HG02571 (cell line): ENCODE measurements at regions not wholly inside any gene's neighbourhood (a gene's known extent, or its start where the extent isn't known, plus 50 kb on each side); places are given as distances from the start of the nearest gene placed in this dataset.
"Not testable (repeated sequence)": the region's sequence is repeated elsewhere in the genome, so short reads cannot be mapped to it uniquely, and the experiment has no call there.

ENCODE experiments used
- ATAC-seq: cut with Tn5 transposase; IDR thresholded peaks from one replicate; pipeline ENCODE4 v1.9.1; 2021; ENCODE audit warnings: mild to moderate bottlenecking, moderate library complexity; ENCODE audit not compliant: unreplicated experiment

DNA sequence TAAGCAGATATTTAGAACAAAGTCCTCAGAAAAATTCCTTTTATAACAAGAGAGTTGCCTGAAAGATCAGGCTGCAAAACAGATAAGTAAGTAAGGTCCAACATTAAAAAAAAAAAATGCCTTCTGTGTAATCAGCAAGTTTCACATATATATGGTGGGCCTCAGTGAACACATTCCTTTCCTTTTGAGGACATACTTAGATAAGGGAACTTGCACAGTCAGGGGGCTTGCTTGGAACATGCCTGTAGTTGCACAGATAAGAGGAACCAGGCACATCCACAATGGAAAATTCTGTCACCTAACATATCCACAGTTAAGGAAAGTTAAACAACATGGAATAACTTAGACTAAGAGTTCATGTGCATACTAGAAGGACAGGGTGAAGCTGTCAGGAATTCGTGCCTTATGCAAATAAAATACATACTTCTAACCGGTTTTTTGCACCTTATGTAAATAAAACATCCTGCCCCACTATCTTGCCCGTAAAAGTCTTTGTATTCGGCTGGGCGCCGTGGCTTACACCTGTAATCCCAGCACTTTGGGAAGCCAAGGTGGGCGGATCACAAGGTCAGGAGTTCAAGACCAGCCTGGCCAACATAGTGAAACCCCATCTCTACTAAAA lies 257.3 kb downstream of the ZNF33B start:
- ATAC-seq, result no peak

- ATAC-seq, result peak; percentile 93
Observed at GRCh38 chr10:42367532-42368230, 270.7 kb downstream of the ZNF33B start.

GRCh38 chr10:42351745-42352144 lies 286.6 kb downstream of the ZNF33B start:
- no peak for ATAC-seq

GRCh38 chr10:42336593-42337337 lies 301.6 kb downstream of the ZNF33B start:
- not testable (repeated sequence) for ATAC-seq

DNA sequence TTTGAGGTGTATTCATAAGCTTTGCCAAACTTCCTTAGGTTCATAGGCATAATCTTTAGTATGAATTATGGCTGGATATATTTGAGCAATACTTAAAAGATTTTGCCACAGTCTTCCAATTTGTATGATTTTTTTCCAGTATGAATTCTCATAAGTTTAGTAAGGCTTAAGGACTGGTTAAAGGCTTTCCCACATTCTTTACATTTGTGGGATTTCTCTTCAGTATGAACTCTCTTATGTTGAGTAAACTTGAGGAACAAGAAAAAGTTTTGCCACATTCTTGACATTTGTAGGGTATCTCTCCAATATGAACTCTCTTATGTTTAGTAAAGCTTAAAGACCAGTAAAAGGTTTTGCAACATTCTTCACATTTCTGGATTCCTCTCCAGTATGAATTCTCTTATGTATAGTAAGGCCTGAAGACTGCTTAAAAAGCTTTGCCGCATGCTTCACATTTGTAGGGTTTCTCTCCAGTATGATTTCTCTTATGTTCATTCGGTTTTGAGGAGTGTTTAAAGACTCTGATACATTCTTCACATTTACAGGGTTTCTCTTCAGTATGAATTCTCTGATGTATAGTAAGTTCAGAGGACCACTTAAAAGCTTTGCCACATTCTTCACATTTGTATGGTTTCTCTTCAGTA lies 302.6 kb downstream of the ZNF33B start:
- not testable (repeated sequence) for ATAC-seq

DNA sequence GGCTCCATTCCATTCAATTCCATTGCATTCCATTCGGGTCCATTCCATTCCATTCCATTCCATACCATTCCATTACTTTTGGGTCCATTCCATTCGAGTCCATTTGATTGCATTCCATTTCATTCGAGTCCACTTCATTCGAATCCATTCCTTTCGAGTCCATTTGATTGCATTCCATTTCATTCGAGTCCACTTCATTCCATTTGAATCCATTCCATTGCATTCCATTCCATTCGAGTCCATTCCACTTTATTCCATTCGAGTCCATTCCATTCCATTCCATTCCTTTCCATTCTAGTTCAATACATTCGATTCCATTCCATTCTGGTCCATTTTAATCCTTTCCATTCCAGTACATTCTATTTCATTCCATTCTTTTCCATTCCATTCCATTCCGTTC lies 334.0 kb downstream of the ZNF33B start:
- ATAC-seq, result no peak

DNA sequence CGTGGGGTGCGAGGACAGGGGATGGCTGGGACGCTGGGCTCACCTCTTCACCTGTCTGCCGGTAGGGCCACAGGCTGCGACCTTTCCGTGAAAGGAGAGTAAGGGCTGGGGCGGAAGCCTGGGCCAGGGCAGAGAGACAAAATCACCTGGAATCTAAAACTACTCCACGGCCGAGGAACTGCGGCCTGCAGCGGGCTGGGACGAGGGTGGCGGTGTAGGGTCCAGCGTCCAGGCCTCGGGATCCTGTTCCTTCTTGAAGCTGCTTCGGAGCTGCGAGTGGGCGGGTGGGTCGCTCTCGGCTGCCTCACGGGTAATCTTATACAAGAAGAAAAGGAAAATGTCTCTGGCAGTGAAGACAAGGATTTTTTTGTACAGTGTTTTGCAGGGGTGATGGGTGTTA lies 356.5 kb downstream of the ZNF33B start:
- not testable (repeated sequence) for ATAC-seq

GRCh38 chr10:42269788-42270187 lies 368.6 kb downstream of the ZNF33B start:
- ATAC-seq, result not testable (repeated sequence)

- ATAC-seq, result not testable (repeated sequence)
Observed at GRCh38 chr10:42263259-42263658, 375.1 kb downstream of the ZNF33B start.

DNA sequence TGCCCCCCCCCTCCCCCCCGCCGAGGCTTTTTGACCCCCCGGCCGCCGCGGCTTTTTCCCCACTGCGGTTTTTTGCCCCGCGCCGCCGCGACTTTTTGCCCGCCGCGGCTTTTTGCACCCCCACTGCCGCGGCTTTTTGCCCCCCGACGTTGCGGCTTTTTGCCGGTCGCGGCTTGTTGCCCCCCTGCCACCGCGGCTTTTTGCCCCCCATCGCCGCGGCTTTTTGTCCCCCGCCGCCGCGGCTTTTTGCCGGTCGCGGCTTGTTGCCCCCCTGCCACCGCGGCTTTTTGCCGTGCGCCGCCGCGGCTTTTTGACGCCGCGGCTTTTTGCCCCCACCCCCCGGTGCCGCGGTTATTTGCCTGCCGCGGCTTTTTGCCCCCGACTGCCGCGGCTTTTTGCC lies 395.4 kb downstream of the ZNF33B start:
- ATAC-seq, result not testable (repeated sequence)

DNA sequence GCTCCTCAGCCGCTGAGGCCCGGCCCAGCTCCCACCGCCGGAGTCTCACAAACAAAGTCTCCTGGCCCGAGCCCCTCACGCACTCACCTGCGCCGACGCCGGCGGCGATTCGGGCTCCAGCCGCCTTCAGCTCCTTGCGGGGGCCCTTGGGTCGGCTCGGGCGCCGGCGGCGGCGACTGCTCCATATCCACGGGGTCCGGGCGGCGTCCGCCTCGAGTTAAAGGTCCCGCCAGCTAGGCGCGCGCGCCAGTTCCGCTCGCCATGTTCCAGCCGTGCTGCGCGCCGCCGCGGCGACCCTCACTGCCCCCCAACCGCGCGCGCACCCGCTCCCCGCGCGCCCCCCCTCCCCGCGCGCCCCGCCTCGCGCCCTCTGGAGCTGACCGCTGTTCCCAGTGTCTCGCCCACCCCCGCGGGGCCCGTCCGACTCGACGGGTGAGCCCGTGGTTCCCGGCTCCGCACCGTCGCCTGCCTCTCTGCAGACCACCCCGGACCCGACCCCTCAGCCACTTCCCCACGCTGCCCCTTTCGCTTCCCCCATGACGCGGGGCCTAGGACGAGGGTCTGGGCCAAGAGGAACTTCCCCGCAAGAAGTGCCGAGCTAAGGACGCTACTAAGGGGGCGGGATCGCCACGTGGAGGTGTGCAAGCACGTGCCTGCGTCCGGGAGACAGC lies 396.1 kb downstream of the ZNF33B start:
- no peak for ATAC-seq

DNA sequence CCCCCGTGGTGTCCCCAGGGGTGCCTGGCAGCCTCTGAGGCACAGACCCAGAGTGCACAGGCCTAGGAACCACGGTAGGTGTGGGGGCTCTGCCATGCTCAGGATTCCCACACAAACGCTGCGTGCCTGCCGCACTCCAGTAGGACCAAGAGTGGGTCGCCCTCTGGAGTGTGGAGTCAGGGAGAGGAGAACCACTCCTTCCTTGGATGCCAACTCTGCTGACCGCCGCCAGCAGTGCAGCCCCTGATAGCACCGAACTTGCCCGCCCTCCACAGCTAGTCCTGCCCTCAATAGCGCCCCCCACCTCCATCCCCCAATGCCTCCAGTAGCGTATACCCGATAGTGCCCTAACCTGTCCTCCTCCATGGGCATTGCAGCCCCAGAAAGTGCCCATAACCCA lies 402.0 kb downstream of the ZNF33B start:
- not testable (repeated sequence) for ATAC-seq

- not testable (repeated sequence) for ATAC-seq
Observed at GRCh38 chr10:42235736-42236135, 402.6 kb downstream of the ZNF33B start.

DNA sequence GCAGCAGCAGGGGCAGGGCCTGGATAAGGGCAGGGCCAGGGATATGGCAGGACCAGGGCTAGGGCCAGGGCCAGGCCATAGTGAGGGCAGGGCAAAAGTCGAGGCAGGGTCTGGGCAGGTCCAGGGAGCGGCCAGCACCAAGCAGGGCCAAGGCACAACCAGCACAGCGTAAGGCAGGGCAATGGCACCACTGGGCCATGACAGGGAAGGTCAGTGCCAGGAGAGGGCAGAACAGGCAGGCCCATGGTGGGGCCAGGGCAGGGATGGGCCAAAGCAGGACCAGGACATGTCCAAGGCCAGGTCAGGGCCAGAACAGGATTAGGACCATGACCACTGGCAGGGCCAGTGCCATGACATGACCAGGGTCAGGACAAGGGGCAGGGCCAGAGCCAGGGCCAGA lies 403.1 kb downstream of the ZNF33B start:
- ATAC-seq, result not testable (repeated sequence)

DNA sequence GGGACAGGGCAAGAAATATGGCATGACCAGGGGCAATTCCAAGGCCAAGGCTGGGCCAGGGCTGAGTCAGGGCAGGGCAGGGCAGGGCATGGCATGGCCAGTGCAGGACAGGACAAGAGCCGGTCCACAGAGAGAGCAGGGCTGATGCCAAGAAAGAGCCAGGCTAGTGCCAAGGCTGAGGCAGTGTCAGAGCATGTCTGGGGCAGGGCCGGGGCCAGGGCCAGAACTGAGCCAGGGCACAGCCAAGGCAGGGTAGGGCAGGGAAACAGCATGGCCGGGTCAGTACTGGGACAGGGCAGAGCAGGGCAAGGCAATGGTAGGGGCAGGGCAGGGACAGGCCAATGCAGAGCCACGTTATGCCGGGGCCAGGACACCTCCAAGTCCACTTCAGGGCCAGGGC lies 403.9 kb downstream of the ZNF33B start:
- not testable (repeated sequence) for ATAC-seq

DNA sequence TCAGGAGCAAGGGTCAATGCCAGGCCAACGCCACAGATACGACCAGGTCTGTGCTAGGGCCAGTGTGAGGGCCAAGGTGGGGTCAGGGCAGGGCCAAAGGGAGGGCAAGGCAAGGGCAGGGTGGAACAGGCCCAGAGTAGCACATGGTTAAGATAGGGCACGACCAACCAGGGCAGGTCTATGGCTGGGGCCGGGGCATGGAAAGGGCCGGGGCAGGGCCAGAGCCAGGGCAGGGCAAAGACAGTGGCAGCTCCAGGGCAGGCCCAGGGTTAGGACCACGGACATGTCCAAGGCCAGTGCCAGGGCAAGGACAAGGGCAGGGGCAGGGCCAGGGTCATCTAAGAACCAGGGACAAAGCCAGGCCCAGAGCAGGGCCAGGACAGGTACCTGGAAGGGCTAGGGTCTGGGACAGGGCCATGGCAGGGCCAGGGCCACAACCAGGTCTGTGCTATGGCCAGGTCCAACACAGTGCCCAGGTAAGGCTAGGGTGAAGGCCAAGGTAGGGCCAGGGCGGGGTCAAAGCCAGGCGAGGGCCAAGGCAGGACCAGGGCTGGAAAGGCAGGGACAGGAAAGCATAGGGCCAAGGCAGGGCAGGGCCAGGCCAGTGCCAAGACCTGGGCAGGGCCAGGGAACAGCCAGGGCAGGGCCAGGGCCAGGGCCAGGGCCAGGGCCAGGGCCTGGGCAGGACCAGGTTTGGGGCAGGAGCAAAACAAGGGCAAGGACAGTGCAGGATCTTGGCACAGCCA lies 404.7 kb downstream of the ZNF33B start:
- not testable (repeated sequence) for ATAC-seq

GRCh38 chr10:42232955-42233354 lies 405.4 kb downstream of the ZNF33B start:
- not testable (repeated sequence) for ATAC-seq

DNA sequence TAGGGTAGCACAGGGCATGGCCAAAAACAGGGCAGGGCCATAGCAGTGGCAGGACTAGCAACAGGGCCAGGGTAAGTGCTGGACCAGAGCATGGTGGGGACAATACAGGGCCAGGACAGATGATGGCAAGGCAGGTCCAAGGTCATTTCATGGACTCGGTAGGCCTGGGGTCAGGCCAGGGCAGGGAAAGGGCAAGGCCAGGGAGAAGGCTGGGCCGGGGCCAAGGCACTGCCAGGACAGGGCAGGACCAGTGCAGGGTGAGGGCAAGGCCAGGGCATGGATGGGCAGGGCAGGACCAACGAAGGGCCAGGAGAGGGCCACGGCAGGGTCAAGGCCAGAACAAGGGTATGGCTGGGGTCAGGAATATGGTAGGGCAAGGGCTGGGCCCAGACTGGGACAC lies 407.6 kb downstream of the ZNF33B start:
- ATAC-seq, result not testable (repeated sequence)

DNA sequence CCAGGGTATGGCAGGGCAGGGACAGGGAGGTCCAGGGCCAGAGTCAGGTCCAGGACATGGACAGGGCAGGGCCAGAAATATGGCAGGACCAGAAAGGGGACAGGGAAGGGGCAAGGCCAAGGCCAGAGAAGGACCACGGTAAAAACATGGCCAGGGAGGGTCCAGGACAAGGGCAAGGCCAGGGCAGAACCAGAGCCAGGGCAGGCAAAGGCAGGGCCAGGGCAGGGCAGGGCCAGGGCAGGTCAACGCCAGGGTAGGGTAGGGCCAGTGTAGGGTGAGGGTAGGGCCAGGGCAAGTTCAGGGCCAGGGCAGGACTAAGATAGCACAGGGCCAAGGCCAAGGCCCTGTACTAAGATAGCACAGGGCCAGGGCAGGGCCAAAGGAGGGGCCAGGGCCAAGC lies 408.3 kb downstream of the ZNF33B start:
- ATAC-seq, result not testable (repeated sequence)

- ATAC-seq, result not testable (repeated sequence)
Observed at GRCh38 chr10:42227859-42228258, 410.5 kb downstream of the ZNF33B start.
